ENCODE measurements at regions not wholly inside any gene's neighbourhood (a gene's known extent, or its start where the extent isn't known, plus 50 kb on each side); places are given as distances from the start of the nearest gene placed in this dataset.
"Not testable (repeated sequence)": the region's sequence is repeated elsewhere in the genome, so short reads cannot be mapped to it uniquely, and the experiment has no call there.

DNA sequence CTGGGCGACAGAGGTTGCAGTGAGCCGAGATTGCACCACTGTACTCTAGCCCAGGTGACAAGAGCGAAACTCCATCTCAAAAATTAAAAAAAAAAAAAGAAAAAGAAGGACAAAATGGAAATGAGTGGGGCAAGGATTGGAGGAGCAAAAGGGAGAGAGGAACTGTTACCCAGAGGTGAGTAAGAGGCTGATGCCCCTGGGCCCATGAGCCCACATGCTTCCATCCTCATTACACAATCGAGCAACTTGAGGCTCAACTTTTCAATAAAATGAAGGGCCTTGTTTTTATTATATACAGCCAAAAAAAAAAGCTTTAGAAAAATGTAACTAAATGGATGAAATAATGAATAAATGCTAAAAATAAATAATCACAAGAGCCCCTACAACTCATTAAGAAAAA, 91.7 kb upstream of the YWHAQ start:
- no peaks in the 10 kb centered on the region for H3K9me3 ChIP-seq
- TF ChIP-seq, protein P1, sequence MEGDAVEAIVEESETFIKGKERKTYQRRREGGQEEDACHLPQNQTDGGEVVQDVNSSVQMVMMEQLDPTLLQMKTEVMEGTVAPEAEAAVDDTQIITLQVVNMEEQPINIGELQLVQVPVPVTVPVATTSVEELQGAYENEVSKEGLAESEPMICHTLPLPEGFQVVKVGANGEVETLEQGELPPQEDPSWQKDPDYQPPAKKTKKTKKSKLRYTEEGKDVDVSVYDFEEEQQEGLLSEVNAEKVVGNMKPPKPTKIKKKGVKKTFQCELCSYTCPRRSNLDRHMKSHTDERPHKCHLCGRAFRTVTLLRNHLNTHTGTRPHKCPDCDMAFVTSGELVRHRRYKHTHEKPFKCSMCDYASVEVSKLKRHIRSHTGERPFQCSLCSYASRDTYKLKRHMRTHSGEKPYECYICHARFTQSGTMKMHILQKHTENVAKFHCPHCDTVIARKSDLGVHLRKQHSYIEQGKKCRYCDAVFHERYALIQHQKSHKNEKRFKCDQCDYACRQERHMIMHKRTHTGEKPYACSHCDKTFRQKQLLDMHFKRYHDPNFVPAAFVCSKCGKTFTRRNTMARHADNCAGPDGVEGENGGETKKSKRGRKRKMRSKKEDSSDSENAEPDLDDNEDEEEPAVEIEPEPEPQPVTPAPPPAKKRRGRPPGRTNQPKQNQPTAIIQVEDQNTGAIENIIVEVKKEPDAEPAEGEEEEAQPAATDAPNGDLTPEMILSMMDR (IDR thresholded peaks at IDR 0.05), result no peak
- no peak overlapping the region for H3K4me3 ChIP-seq
- no peaks in the 10 kb centered on the region for H3K27me3 ChIP-seq
- intact Hi-C loops (cut with DNase I), result no loop called here
- no peak for ATAC-seq
- H3K36me3 ChIP-seq, result no peaks in the 10 kb centered on the region
- DNase-seq, result no peak
- no peaks in the 10 kb centered on the region for H3K4me1 ChIP-seq
- H3K27ac ChIP-seq, result no peak overlapping the region

GRCh38 chr2:9724565-9724964, 93.8 kb upstream of the YWHAQ start:
- Histone ChIP-seq H3K27ac (no peak overlapping the region), H3K4me3 (no peak overlapping the region), H3K9me3 (no peaks in the 10 kb centered on the region), H3K36me3 (no peaks in the 10 kb centered on the region), H3K27me3 (no peaks in the 10 kb centered on the region), H3K4me1 (no peaks in the 10 kb centered on the region)
- no peak for DNase-seq
- intact Hi-C loops (cut with DNase I), result no loop called here
- no peak for ATAC-seq
- TF ChIP-seq, protein P1 (IDR thresholded peaks at IDR 0.05), result no peak

DNA sequence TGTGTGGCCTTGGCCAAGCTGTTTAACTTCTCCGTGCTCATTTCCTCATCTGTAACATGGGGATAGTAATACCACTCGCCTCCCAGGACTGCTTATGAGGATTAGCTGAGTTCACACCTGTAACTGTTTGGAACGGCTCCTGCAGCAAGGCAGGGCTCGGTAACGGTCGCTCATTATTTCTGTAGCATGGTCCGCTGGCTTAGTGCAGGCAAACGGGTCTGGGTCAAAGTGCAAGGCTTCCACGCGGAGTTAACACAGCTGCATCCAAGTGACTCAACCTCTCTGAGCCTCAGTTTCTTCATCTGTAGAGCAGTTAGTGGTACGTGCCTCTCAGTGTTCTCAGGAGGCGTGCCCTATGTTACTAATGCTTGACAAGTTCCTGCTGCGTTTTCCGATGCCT, 94.3 kb upstream of the YWHAQ start:
- Histone ChIP-seq H3K27ac (no peak overlapping the region), H3K36me3 (no peaks in the 10 kb centered on the region), H3K27me3 (no peaks in the 10 kb centered on the region), H3K9me3 (no peaks in the 10 kb centered on the region), H3K4me3 (no peak overlapping the region), H3K4me1 (no peaks in the 10 kb centered on the region)
- DNase-seq (no peak), ATAC-seq (no peak)
- intact Hi-C loops (cut with DNase I), result no loop called here
- TF ChIP-seq, protein P1 (IDR thresholded peaks at IDR 0.05), result no peak

DNA sequence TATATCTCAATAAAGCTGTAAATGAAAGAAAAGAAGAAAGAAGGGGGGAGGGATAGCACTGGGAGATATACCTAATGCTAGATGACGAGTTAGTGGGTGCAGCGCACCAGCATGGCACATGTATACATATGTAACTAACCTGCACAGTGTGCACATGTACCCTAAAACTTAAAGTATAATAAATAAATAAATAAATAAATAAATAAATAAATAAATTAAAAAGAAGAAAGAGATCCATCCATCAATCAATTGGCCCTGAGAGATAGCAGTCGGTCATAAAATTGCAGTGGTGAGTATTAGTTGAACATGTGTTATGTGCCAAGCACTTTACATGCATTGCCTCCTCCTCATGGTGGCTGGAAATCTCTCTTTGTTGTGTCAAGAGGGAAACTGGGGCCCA, 95.2 kb upstream of the YWHAQ start:
- H3K4me1 ChIP-seq; H3K9me3 ChIP-seq; H3K27ac ChIP-seq; intact Hi-C loops (cut with DNase I); H3K4me3 ChIP-seq; H3K27me3 ChIP-seq; H3K36me3 ChIP-seq; ATAC-seq; DNase-seq: not testable (repeated sequence)

DNA sequence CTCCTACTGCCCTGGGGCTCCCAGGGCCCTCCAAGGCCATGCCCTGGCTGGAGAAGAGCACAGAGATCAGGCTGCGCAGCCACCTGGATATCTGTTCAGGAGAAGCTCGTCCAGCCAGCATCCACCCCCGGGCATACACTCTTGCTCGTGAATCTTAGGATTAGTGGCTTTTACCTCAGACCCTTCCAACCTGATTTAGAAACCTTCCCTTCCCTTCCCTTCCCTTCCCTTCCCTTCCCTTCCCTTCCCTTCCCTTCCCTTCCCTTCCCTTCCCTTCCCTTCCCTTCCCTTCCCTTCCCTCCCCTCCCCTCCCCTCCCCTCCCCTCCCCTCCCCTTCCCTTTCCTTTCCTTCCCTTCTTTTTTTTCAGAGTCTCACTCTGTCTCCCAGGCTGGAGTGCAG, 99.7 kb upstream of the YWHAQ start:
- H3K27me3 ChIP-seq; H3K27ac ChIP-seq; H3K36me3 ChIP-seq; H3K4me3 ChIP-seq; DNase-seq; H3K4me1 ChIP-seq; ATAC-seq; intact Hi-C loops (cut with DNase I): not testable (repeated sequence)
- H3K9me3 ChIP-seq, result peaks cover 0 to 13% of the 10 kb centered on the region in 2 donors

- DNase-seq (no peak), ATAC-seq (no peak)
- intact Hi-C loops (cut with DNase I), result no loop called here
- Histone ChIP-seq H3K4me3 (no peak overlapping the region), H3K27me3 (no peaks in the 10 kb centered on the region), H3K27ac (no peak overlapping the region), H3K36me3 (no peaks in the 10 kb centered on the region), H3K4me1 (no peaks in the 10 kb centered on the region), H3K9me3 (peaks cover 0 to 13% of the 10 kb centered on the region in 2 donors)
- TF ChIP-seq, protein P1 (IDR thresholded peaks at IDR 0.05), result no peak
These were observed 102.0 kb upstream of the YWHAQ start for GRCh38 chr2:9732824-9733223.

Measured in left lung (tissue), 4 donors.